B cell (primary cell): ENCODE measurements at regions not wholly inside any gene's neighbourhood (a gene's known extent, or its start where the extent isn't known, plus 50 kb on each side); places are given as distances from the start of the nearest gene placed in this dataset.

Experiments used
- EZH2 ChIP-seq: IDR thresholded peaks from 2 replicates; pipeline ENCODE4 v1.6.1; 2012; ENCODE audit warnings: borderline replicate concordance, low read depth, mild to moderate bottlenecking, moderate library complexity, low read length; ENCODE audit not compliant: insufficient read depth, poor library complexity, severe bottlenecking
- TF ChIP-seq, protein P1 (sequence below): fragments of 200-600 bp; IDR thresholded peaks from one replicate; pipeline ENCODE4 v1.8.0; 2022; ENCODE audit warnings: antibody characterized with exemption, mild to moderate bottlenecking

DNA sequence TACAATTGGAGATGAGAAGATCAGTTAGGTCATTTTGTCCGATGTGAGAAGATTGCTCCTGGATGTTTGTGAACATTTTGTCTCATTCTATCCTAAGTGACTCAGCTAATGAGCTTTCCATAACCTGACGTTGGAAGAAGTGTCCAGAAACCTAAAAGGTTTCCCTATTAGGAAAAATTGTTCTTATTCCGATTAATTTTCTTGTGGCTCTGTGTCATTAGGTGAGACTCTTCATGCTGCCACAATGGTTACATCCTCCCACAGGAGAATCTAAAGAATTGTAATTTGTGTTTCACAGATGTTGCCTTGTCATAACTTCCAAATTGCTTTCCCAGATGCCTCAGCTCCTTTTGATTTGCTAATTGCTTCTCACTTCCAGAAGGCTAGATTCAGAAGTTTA, 261.0 kb upstream of the APCDD1 start:
- TF ChIP-seq, protein P1, sequence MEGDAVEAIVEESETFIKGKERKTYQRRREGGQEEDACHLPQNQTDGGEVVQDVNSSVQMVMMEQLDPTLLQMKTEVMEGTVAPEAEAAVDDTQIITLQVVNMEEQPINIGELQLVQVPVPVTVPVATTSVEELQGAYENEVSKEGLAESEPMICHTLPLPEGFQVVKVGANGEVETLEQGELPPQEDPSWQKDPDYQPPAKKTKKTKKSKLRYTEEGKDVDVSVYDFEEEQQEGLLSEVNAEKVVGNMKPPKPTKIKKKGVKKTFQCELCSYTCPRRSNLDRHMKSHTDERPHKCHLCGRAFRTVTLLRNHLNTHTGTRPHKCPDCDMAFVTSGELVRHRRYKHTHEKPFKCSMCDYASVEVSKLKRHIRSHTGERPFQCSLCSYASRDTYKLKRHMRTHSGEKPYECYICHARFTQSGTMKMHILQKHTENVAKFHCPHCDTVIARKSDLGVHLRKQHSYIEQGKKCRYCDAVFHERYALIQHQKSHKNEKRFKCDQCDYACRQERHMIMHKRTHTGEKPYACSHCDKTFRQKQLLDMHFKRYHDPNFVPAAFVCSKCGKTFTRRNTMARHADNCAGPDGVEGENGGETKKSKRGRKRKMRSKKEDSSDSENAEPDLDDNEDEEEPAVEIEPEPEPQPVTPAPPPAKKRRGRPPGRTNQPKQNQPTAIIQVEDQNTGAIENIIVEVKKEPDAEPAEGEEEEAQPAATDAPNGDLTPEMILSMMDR: no peak
- no peak for TF ChIP-seq EZH2
